Calu3 (cell line): ENCODE measurements at regions not wholly inside any gene's neighbourhood (a gene's known extent, or its start where the extent isn't known, plus 50 kb on each side); places are given as distances from the start of the nearest gene placed in this dataset.

Experiments used
- BruUV-seq: library from RNA; stranded (reverse); fragments of 400-500 nt; replicated peaks from 2 replicates; lab custom pipeline; 2021; lab: Mats Ljungman, UMichigan
- CTCF ChIA-PET: fragments of 300-600 bp; sonication (Branson Sonifier 250); formaldehyde crosslinking; loops from one replicate; lab custom pipeline; 2022; ENCODE audit warnings: antibody characterized with exemption; lab: Charles Lee
- DNase-seq: peaks from one replicate; pipeline ENCODE4 v3.0.0; 2022
- H3K27ac Mint-ChIP-seq: one replicate; pipeline ENCODE4 v1.8.0; 2022; ENCODE audit warnings: mixed read lengths; ENCODE audit not compliant: unreplicated experiment
- H3K27me3 Mint-ChIP-seq: one replicate; pipeline ENCODE4 v1.8.0; 2022; ENCODE audit warnings: mixed read lengths; ENCODE audit not compliant: unreplicated experiment
- H3K36me3 Mint-ChIP-seq: one replicate; pipeline ENCODE4 v1.8.0; 2022; ENCODE audit warnings: mild to moderate bottlenecking, moderate library complexity, mixed read lengths; ENCODE audit not compliant: insufficient read depth, unreplicated experiment
- H3K4me1 Mint-ChIP-seq: one replicate; pipeline ENCODE4 v1.8.0; 2022; ENCODE audit warnings: mild to moderate bottlenecking, low read depth, mixed read lengths; ENCODE audit not compliant: unreplicated experiment
- H3K4me3 Mint-ChIP-seq: one replicate; pipeline ENCODE4 v1.8.0; 2022; ENCODE audit warnings: mild to moderate bottlenecking, low read depth, moderate library complexity, mixed read lengths; ENCODE audit not compliant: unreplicated experiment
- H3K9me3 Mint-ChIP-seq: one replicate; pipeline ENCODE4 v1.8.0; 2022; ENCODE audit warnings: low read depth, mixed read lengths; ENCODE audit not compliant: unreplicated experiment
- intact Hi-C: fragments of 100-400 bp; cut with micrococcal nuclease; formaldehyde crosslinking; loops from one replicate; pipeline ENCODE4 v1.10.0; 2022; ENCODE audit not compliant: unreplicated experiment
- TF ChIP-seq, protein P1 (sequence below): fragments of 200-600 bp; IDR thresholded peaks from one replicate; pipeline ENCODE4 v1.8.0; 2022; ENCODE audit warnings: antibody characterized with exemption; ENCODE audit not compliant: unreplicated experiment

- peaks cover 77% of the 10 kb centered on the region for H3K27me3 Mint-ChIP-seq
- BruUV-seq = no TSS peak
- CTCF ChIA-PET = no interaction called here
These were observed 460.2 kb downstream of the GADD45G start for GRCh38 chr9:90064971-90065370.

DNA sequence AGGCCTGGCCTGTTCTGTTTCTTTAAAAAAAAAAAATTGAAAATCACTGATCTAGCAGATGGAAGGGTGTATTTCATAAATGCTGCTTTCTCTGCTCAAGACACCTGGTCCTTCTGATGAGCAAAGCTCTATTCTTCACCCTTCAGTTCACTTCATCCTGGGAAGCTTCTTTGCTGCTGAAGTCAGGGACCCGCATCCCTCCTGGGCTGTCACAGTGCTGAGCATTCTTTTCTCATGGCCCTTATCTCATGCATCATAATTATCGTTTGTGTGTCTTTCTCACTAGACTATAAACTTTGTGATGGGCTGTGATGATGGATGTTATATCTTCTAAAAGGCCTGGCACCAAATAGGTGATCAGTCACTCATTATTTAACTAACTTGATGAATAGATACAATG, 461.0 kb downstream of the GADD45G start:
- no peak for DNase-seq
- Mint-ChIP-seq H3K9me3 (no peaks in the 10 kb centered on the region), H3K27me3 (peaks cover 78% of the 10 kb centered on the region), H3K4me3 (no peak overlapping the region), H3K27ac (no peak overlapping the region), H3K36me3 (no peaks in the 10 kb centered on the region), H3K4me1 (no peaks in the 10 kb centered on the region)
- CTCF ChIA-PET = no interaction called here
- TF ChIP-seq, protein P1, sequence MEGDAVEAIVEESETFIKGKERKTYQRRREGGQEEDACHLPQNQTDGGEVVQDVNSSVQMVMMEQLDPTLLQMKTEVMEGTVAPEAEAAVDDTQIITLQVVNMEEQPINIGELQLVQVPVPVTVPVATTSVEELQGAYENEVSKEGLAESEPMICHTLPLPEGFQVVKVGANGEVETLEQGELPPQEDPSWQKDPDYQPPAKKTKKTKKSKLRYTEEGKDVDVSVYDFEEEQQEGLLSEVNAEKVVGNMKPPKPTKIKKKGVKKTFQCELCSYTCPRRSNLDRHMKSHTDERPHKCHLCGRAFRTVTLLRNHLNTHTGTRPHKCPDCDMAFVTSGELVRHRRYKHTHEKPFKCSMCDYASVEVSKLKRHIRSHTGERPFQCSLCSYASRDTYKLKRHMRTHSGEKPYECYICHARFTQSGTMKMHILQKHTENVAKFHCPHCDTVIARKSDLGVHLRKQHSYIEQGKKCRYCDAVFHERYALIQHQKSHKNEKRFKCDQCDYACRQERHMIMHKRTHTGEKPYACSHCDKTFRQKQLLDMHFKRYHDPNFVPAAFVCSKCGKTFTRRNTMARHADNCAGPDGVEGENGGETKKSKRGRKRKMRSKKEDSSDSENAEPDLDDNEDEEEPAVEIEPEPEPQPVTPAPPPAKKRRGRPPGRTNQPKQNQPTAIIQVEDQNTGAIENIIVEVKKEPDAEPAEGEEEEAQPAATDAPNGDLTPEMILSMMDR = no peak
- BruUV-seq = no TSS peak
- intact Hi-C loops = no loop called here

More at GRCh38 chr9:90064971-90065370, 460.2 kb downstream of the GADD45G start:
- DNase-seq = no peak
- H3K9me3 Mint-ChIP-seq = no peaks in the 10 kb centered on the region
- H3K4me3 Mint-ChIP-seq = no peak overlapping the region
- no peaks in the 10 kb centered on the region for H3K36me3 Mint-ChIP-seq
- TF ChIP-seq, protein P1 = no peak
- no peaks in the 10 kb centered on the region for H3K4me1 Mint-ChIP-seq
- H3K27ac Mint-ChIP-seq = no peak overlapping the region
- intact Hi-C loops = no loop called here

DNA sequence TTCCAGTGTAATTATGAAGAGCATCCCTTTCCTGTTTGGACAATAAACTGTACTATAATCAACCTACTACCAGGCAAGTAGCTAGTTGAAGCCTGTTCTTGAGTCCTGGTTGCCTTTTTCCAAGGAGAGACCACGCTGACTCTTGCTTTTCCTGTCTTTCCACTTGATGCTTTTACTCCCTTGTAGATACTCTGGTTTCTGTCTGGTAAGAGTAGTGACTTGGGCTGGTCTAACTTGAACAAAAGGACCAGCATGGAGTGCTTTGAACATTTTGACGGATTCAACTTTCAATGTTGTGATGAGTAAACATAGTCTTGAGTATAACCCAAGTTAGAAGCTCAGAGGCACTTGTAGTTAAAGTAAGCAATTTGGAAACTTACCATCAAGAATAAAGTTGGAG, 464.3 kb downstream of the GADD45G start:
- no TSS peak for BruUV-seq
- no peak overlapping the region for H3K4me3 Mint-ChIP-seq
- TF ChIP-seq, protein P1 = no peak
- no peaks in the 10 kb centered on the region for H3K9me3 Mint-ChIP-seq
- H3K27me3 Mint-ChIP-seq = peaks cover 64% of the 10 kb centered on the region
- H3K36me3 Mint-ChIP-seq = no peaks in the 10 kb centered on the region
- no peaks in the 10 kb centered on the region for H3K4me1 Mint-ChIP-seq
- CTCF ChIA-PET = no interaction called here
- H3K27ac Mint-ChIP-seq = no peak overlapping the region
- intact Hi-C loops = no loop called here
- DNase-seq = no peak

- BruUV-seq = no TSS peak
- TF ChIP-seq, protein P1 = no peak
- CTCF ChIA-PET = no interaction called here
These were observed 465.2 kb downstream of the GADD45G start for GRCh38 chr9:90070056-90070455.

More at GRCh38 chr9:90070056-90070455, 465.2 kb downstream of the GADD45G start:
- Mint-ChIP-seq H3K27ac (no peak overlapping the region), H3K27me3 (peaks cover 69% of the 10 kb centered on the region), H3K4me1 (no peaks in the 10 kb centered on the region), H3K9me3 (no peaks in the 10 kb centered on the region), H3K36me3 (no peaks in the 10 kb centered on the region), H3K4me3 (no peak overlapping the region)
- intact Hi-C loops = no loop called here
- no peak for DNase-seq
